ENCODE measurements at regions not wholly inside any gene's neighbourhood (a gene's known extent, or its start where the extent isn't known, plus 50 kb on each side); places are given as distances from the start of the nearest gene placed in this dataset.

- TF ChIP-seq CTCF (optimal IDR thresholded peaks at IDR 0.05 in 1 of 3, IDR thresholded peaks at IDR 0.05 in 1 of 3, conservative IDR thresholded peaks at IDR 0.05 in 1 of 3; ENCODE audit: extremely low read depth in 1 of 3, insufficient read depth in 2 of 3, low read length in 3 of 3) (no peak), EZH2 (IDR thresholded peaks at IDR 0.05; ENCODE audit: low read length) (no peak)
Measured at GRCh38 chr3:140859592-140860336, 81.9 kb upstream of the SLC25A36 start.

All from keratinocyte (primary cell).